H1 (cell line): ENCODE measurements at regions not wholly inside any gene's neighbourhood (a gene's known extent, or its start where the extent isn't known, plus 50 kb on each side); places are given as distances from the start of the nearest gene placed in this dataset.
"Not testable (repeated sequence)": the region's sequence is repeated elsewhere in the genome, so short reads cannot be mapped to it uniquely, and the experiment has no call there.

Experiments
- CTCF ChIA-PET: fragments of 300-600 bp; sonication (Branson Sonifier 250); formaldehyde crosslinking; loops from one replicate; lab custom pipeline; 2021; ENCODE audit not compliant: partially characterized antibody; lab: Charles Lee
- POLR2A ChIA-PET: fragments of 300-600 bp; sonication (Branson Sonifier 250); formaldehyde crosslinking; loops from one replicate; lab custom pipeline; 2021; ENCODE audit warnings: inconsistent platforms; ENCODE audit not compliant: partially characterized antibody; lab: Charles Lee
- DNase-seq, 2 experiments: peaks; one replicate each; pipeline versions ENCODE4 v3.0.0 to v3.0.0-alpha.2; 2010 to 2022; ENCODE audit warnings: low spot score in 2 of 2, low read depth in 1 of 2, mixed read lengths in 1 of 2
- FAIRE-seq: peaks from 2 replicates; lab custom pipeline; 2011; peaks lifted over from hg19 to GRCh38; lab: Jason Lieb, UNC
- H2AFZ ChIP-seq: 2 replicates; pipeline ENCODE4 v1.8.1; 2012; ENCODE audit warnings: low read length, inconsistent platforms
- H2AK5ac ChIP-seq: 2 replicates; pipeline ENCODE4 v1.6.1; 2013; ENCODE audit warnings: low read depth, low read length
- H2BK120ac ChIP-seq: replicated peaks from 2 replicates; pipeline ENCODE3; 2013; ENCODE audit warnings: low read depth, low read length, inconsistent platforms
- H2BK12ac ChIP-seq: 2 replicates; pipeline ENCODE4 v1.6.1; 2013; ENCODE audit warnings: low read depth, low read length
- H2BK15ac ChIP-seq: 2 replicates; pipeline ENCODE4 v1.6.1; 2013; ENCODE audit warnings: low read length
- H2BK20ac ChIP-seq: 2 replicates; pipeline ENCODE4 v1.6.1; 2013; ENCODE audit warnings: low read length
- H2BK5ac ChIP-seq: 2 replicates; pipeline ENCODE4 v1.6.1; 2013; ENCODE audit warnings: low read depth, low read length
- H3K14ac ChIP-seq: 2 replicates; pipeline ENCODE4 v1.6.1; 2013; ENCODE audit warnings: inconsistent platforms; ENCODE audit not compliant: insufficient read length
- H3K18ac ChIP-seq: 2 replicates; pipeline ENCODE4 v1.6.1; 2013; ENCODE audit warnings: low read length; ENCODE audit errors: extremely low read depth
- H3K23ac ChIP-seq: 2 replicates; pipeline ENCODE4 v1.6.1; 2013; ENCODE audit warnings: inconsistent platforms; ENCODE audit not compliant: insufficient read length
- H3K23me2 ChIP-seq: 2 replicates; pipeline ENCODE4 v1.6.1; 2013; ENCODE audit warnings: low read depth, low read length
- H3K27ac ChIP-seq: 2 replicates; pipeline ENCODE4 v1.6.1; 2011; ENCODE audit warnings: low read depth, low read length, inconsistent platforms
- H3K27me3 ChIP-seq, 4 experiments: replicated peaks in 1 of 4; 1 replicate in 1 of 4; 2 replicates in 3 of 4; pipeline versions ENCODE4 v1.6.1 to v1.8.1; 2011 to 2013; ENCODE audit warnings: low read length in 3 of 4, mild to moderate bottlenecking in 3 of 4, inconsistent platforms in 2 of 4, mixed read lengths in 2 of 4, moderate library complexity in 1 of 4; ENCODE audit not compliant: control insufficient read depth in 3 of 4, insufficient read depth in 3 of 4; ENCODE audit errors: extremely low read depth in 1 of 4
- H3K36me3 ChIP-seq, 4 experiments: 2 replicates each; pipeline versions ENCODE4 v1.6.1 to v1.8.1; 2011 to 2013; ENCODE audit warnings: mild to moderate bottlenecking in 4 of 4, low read length in 3 of 4, moderate library complexity in 2 of 4, control low read depth in 1 of 4, inconsistent platforms in 1 of 4; ENCODE audit not compliant: insufficient read depth in 4 of 4, control insufficient read depth in 2 of 4
- H3K4ac ChIP-seq: replicated peaks from 2 replicates; pipeline ENCODE3; 2013; ENCODE audit warnings: low read length, low read depth, mixed read lengths, inconsistent platforms; ENCODE audit not compliant: insufficient read length
- H3K4me1 ChIP-seq, 4 experiments: replicated peaks in 1 of 4; 1 replicate in 1 of 4; 2 replicates in 3 of 4; pipeline versions ENCODE4 v1.6.1 to v1.8.1; 2011 to 2013; ENCODE audit warnings: low read length in 3 of 4, inconsistent platforms in 2 of 4, mixed read lengths in 1 of 4; ENCODE audit not compliant: insufficient read depth in 4 of 4, control insufficient read depth in 3 of 4
- H3K4me2 ChIP-seq, 2 experiments: 2 replicates each; pipeline versions ENCODE4 v1.6.1 to v1.8.1; 2011 to 2013; ENCODE audit warnings: low read depth in 2 of 2, low read length in 2 of 2, control low read depth in 1 of 2, inconsistent platforms in 1 of 2, mild to moderate bottlenecking in 1 of 2; ENCODE audit not compliant: insufficient read depth in 1 of 2
- H3K4me3 ChIP-seq, 4 experiments: fragments of 200-600, 300-600 bp in 1 of 4; sonication (generic), shearing (Covaris generic), sonication (Bioruptor Twin) in 1 of 4; 2 replicates each; pipeline versions ENCODE4 v1.5.1 to v1.8.1; 2011 to 2016; ENCODE audit warnings: low read length in 4 of 4, low read depth in 3 of 4, control low read depth in 2 of 4, inconsistent platforms in 2 of 4, mild to moderate bottlenecking in 2 of 4, mixed read lengths in 1 of 4, moderate library complexity in 1 of 4; ENCODE audit not compliant: insufficient read depth in 2 of 4; ENCODE audit errors: extremely low read depth in 1 of 4
- H3K56ac ChIP-seq: replicated peaks from 2 replicates; pipeline ENCODE3; 2013; ENCODE audit warnings: low read depth, mild to moderate bottlenecking, mixed read lengths, low read length, inconsistent platforms; ENCODE audit not compliant: insufficient read length
- H3K79me1 ChIP-seq: 2 replicates; pipeline ENCODE4 v1.6.1; 2013; ENCODE audit warnings: low read depth, low read length, control low read depth
- H3K79me2 ChIP-seq, 2 experiments: 2 replicates each; pipeline versions ENCODE4 v1.6.1 to v1.8.1; 2012 to 2013; ENCODE audit warnings: low read length in 2 of 2, mild to moderate bottlenecking in 2 of 2, inconsistent platforms in 1 of 2; ENCODE audit not compliant: insufficient read depth in 2 of 2, control insufficient read depth in 1 of 2
- H3K9ac ChIP-seq, 4 experiments: replicated peaks in 1 of 4; 1 replicate in 1 of 4; 2 replicates in 3 of 4; pipeline versions ENCODE4 v1.6.1 to v1.8.1; 2011 to 2013; ENCODE audit warnings: low read depth in 3 of 4, low read length in 3 of 4, control low read depth in 2 of 4, mild to moderate bottlenecking in 2 of 4, moderate library complexity in 2 of 4, inconsistent platforms in 1 of 4; ENCODE audit errors: extremely low read depth in 1 of 4
- H3K9me3 ChIP-seq, 2 experiments: 2 replicates each; pipeline versions ENCODE4 v1.6.1 to v1.8.1; 2012 to 2013; ENCODE audit warnings: mild to moderate bottlenecking in 2 of 2, moderate library complexity in 2 of 2, control low read depth in 1 of 2, inconsistent platforms in 1 of 2, low read depth in 1 of 2, low read length in 1 of 2, mixed read lengths in 1 of 2; ENCODE audit not compliant: insufficient read depth in 2 of 2
- H4K20me1 ChIP-seq, 2 experiments: replicated peaks in 1 of 2; 2 replicates each; pipeline versions ENCODE3 to v1.8.1; 2011 to 2013; ENCODE audit warnings: inconsistent platforms in 2 of 2, low read length in 2 of 2, mild to moderate bottlenecking in 1 of 2; ENCODE audit not compliant: insufficient read depth in 2 of 2, control insufficient read depth in 1 of 2
- H4K5ac ChIP-seq: 2 replicates; pipeline ENCODE4 v1.6.1; 2013; ENCODE audit warnings: low read length, low read depth, mixed read lengths, inconsistent platforms; ENCODE audit not compliant: insufficient read length
- H4K8ac ChIP-seq: 2 replicates; pipeline ENCODE4 v1.8.0; 2013; ENCODE audit warnings: mild to moderate bottlenecking, moderate library complexity, low read length, inconsistent platforms; ENCODE audit not compliant: insufficient read depth; ENCODE audit errors: extremely low read depth
- H4K91ac ChIP-seq: replicated peaks from 2 replicates; pipeline ENCODE3; 2013; ENCODE audit warnings: low read length, mixed read lengths, inconsistent platforms; ENCODE audit not compliant: insufficient read length
- WGBS, 2 experiments: shearing (Covaris generic) in 1 of 2; methylation state at CpG; one replicate each; pipeline versions ENCODE4 v1.1.6 to v1.1.7; 2013 to 2015; ENCODE audit warnings: low lambda C conversion rate in 2 of 2, mixed read lengths in 2 of 2, inconsistent platforms in 1 of 2, low coverage in 1 of 2, missing lambda C conversion rate in 1 of 2; ENCODE audit not compliant: insufficient replicate concordance in 2 of 2, insufficient coverage in 1 of 2, insufficient read length in 1 of 2; ENCODE audit errors: extremely low coverage in 1 of 2, missing lambda C conversion rate in 1 of 2; 5-methylcytosine and 5-hydroxymethylcytosine counted together

- H3K79me2 ChIP-seq, H3K9me3 ChIP-seq, H4K91ac ChIP-seq, H2AFZ ChIP-seq, H2AK5ac ChIP-seq, H3K23ac ChIP-seq, H2BK5ac ChIP-seq, DNase-seq, H2BK12ac ChIP-seq, H3K27me3 ChIP-seq, H2BK120ac ChIP-seq, H4K20me1 ChIP-seq, H3K36me3 ChIP-seq, H3K79me1 ChIP-seq, H3K4me1 ChIP-seq, H3K4me2 ChIP-seq, H3K27ac ChIP-seq, H4K8ac ChIP-seq, H3K56ac ChIP-seq, H3K23me2 ChIP-seq, H3K18ac ChIP-seq, H3K9ac ChIP-seq, H2BK15ac ChIP-seq, H3K14ac ChIP-seq, H4K5ac ChIP-seq, H3K4me3 ChIP-seq, FAIRE-seq, H3K4ac ChIP-seq, POLR2A ChIA-PET, H2BK20ac ChIP-seq: not testable (repeated sequence)
- CTCF ChIA-PET = interaction anchor here (1.0 to 6.0 kb wide), 3 partner anchors 43 to 145 kb away, joined by 3 to 132 read pairs (median 4); no protein-coding TSS in a partner anchor
- WGBS, 2 experiments = 93% methylated on average over 7 of the region's 7 CpGs; no CpG with 5 or more reads in 1 of the 2 experiments
Measured at GRCh38 chr12:64552510-64552909, 57.8 kb upstream of the RASSF3 start.

GRCh38 chr12:64553689-64554088, 56.6 kb upstream of the RASSF3 start:
- H3K18ac ChIP-seq, H3K23me2 ChIP-seq, H3K27ac ChIP-seq, H3K36me3 ChIP-seq, H2BK20ac ChIP-seq, H3K23ac ChIP-seq, DNase-seq, H3K4me2 ChIP-seq, H3K56ac ChIP-seq, H3K4me3 ChIP-seq, H3K9ac ChIP-seq, FAIRE-seq, H4K20me1 ChIP-seq, H4K5ac ChIP-seq, H3K79me2 ChIP-seq, H3K79me1 ChIP-seq, H4K8ac ChIP-seq, H2BK120ac ChIP-seq, H3K9me3 ChIP-seq, POLR2A ChIA-PET, H2BK12ac ChIP-seq, H3K27me3 ChIP-seq, H2AFZ ChIP-seq, H2BK15ac ChIP-seq, H2AK5ac ChIP-seq, H4K91ac ChIP-seq, H2BK5ac ChIP-seq, H3K4ac ChIP-seq, H3K14ac ChIP-seq, H3K4me1 ChIP-seq: not testable (repeated sequence)
- CTCF ChIA-PET = interaction anchor here (0.6 to 2.2 kb wide), 3 partner anchors 36 to 142 kb away, joined by 3 to 8 read pairs (median 3); no protein-coding TSS in a partner anchor
- WGBS, 2 experiments = 90% methylated on average over 2 of the region's 2 CpGs; no CpG with 5 or more reads in 1 of the 2 experiments
